GM12874 (cell line): ENCODE measurements at regions not wholly inside any gene's neighbourhood (a gene's known extent, or its start where the extent isn't known, plus 50 kb on each side); places are given as distances from the start of the nearest gene placed in this dataset.

Experiments
- TF ChIP-seq, protein P1 (sequence below): IDR thresholded peaks from 2 replicates; pipeline ENCODE4 v1.5.1; 2011; ENCODE audit warnings: low read depth, mild to moderate bottlenecking, control low read depth, low read length, moderate library complexity; ENCODE audit not compliant: insufficient read depth

DNA sequence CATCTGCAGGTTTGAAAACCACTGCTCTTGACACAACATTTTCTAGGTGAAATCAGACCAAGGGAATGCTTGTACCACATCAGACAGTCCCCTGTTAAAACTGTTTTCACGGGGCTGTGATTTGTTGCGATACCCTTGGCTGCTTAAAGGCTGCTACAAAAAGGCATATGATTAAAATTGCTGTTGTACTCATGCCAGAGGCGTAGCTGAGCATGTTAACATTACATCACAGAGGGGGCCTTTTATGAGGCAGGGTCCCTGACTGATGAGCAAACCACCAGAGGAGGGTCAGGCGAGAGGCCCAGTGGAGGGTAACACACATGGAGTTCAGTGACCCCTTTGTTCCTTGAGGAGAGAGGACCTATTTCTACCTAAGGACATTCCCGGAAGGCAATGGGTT is 70.4 kb upstream of the CDYL start:
- TF ChIP-seq, protein P1, sequence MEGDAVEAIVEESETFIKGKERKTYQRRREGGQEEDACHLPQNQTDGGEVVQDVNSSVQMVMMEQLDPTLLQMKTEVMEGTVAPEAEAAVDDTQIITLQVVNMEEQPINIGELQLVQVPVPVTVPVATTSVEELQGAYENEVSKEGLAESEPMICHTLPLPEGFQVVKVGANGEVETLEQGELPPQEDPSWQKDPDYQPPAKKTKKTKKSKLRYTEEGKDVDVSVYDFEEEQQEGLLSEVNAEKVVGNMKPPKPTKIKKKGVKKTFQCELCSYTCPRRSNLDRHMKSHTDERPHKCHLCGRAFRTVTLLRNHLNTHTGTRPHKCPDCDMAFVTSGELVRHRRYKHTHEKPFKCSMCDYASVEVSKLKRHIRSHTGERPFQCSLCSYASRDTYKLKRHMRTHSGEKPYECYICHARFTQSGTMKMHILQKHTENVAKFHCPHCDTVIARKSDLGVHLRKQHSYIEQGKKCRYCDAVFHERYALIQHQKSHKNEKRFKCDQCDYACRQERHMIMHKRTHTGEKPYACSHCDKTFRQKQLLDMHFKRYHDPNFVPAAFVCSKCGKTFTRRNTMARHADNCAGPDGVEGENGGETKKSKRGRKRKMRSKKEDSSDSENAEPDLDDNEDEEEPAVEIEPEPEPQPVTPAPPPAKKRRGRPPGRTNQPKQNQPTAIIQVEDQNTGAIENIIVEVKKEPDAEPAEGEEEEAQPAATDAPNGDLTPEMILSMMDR = no peak

DNA sequence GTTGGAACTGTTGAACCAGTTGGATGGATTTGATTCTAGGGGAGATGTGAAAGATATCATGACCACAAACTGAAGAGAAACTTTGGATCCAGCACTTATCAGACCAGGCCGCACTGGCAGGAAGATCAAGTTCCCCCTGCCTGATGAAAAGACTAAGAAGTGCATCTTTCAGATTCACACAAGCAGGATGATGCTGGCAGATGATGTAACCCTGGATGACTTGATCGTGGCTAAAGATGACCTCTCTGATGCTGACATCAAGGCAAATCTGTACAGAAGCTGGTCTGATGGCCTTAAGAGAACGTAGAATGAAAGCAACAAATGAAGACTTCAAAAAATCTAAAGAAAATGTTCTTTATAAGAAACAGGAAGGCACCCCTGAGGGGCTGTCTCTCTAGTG is 72.8 kb upstream of the CDYL start:
- TF ChIP-seq, protein P1 = no peak

DNA sequence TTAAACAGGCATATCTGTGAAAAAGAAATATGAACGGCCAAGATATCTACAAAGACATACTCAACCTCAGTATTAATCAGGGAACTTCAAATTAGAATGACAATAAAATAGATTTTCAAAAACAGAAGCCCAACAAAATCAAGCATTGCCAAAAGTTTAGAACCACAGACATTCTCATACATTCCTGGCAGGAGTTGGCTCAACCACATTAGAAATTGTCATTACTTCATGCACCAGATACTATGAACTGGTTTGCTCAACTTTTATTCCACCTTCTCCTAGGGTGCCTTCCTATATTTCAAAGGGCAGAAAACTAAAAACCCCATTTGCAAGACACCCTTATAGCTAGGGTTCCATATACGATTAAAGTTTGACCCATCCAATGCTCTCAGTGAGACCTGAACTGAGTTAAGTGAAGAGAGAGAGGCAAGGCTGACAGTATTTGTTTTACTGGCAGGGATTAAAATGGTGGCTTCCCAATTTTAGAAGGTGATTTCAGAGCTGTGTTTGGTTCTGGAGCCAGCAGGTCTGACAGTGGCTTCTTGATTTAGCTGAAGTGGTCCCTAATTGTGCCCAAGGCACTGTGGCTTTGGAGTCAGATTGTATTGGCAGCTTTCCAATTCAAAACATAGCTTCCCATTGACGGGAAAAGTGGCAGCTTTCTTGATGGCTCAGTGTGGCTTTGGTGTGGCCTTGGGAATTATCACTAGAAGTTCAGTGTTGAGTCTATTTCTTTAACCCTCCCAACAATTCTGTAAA is 77.1 kb upstream of the CDYL start:
- TF ChIP-seq, protein P1 = no peak

DNA sequence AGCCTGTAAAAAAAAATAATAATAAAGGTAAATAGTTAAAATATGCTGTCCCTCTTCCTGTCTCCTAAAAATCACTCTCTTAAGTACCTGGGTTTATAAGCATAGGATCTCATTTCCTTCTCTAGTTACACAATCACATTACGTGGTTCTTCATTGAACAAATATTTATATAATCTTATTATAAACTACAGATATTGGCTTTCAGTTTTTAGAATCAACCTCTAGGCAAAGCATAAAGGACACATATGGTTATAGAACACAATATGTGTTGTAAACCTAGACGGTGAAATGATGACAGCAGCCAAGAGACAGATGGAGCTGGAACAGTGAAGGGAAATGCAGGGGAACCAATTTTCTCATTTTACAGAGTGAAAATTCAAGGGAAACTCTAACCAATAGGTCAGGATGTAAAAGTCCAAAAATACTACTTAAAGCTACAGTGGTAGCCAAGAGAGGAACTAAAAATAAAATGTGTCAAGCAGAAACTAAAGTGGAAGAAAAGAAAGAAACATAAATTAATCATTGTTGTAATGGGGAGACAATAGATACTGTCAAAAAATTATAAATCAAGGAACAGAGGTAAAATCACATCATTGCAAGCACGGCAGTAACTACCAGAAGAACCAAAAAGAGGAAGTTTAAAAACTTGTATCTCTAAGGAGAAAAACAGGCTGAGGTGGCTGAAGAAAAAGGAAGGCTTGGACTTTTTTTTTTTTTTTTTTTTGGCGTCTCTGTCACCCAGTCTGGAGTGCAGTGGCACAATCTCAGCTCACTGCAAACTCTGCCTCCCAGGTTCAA is 82.8 kb upstream of the CDYL start:
- TF ChIP-seq, protein P1 = no peak

DNA sequence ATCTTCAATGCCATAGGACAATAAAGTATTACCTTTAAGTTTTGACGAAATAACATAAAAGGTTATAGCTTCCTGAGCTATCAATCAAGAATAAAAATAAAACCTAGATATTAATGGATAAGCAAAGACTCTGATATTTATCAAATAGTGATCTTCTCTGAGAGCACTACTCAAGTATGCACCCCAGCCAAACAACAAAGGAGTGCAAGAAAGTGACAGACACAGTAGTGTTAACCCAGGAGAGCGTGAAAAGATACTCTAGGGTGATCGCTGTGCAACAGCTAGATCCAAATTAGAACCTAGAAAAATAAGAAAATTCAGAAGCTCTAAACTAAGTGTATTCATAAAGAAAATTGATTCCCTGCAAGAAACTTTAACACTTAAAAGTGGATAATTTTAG is 83.5 kb upstream of the CDYL start:
- TF ChIP-seq, protein P1 = no peak

DNA sequence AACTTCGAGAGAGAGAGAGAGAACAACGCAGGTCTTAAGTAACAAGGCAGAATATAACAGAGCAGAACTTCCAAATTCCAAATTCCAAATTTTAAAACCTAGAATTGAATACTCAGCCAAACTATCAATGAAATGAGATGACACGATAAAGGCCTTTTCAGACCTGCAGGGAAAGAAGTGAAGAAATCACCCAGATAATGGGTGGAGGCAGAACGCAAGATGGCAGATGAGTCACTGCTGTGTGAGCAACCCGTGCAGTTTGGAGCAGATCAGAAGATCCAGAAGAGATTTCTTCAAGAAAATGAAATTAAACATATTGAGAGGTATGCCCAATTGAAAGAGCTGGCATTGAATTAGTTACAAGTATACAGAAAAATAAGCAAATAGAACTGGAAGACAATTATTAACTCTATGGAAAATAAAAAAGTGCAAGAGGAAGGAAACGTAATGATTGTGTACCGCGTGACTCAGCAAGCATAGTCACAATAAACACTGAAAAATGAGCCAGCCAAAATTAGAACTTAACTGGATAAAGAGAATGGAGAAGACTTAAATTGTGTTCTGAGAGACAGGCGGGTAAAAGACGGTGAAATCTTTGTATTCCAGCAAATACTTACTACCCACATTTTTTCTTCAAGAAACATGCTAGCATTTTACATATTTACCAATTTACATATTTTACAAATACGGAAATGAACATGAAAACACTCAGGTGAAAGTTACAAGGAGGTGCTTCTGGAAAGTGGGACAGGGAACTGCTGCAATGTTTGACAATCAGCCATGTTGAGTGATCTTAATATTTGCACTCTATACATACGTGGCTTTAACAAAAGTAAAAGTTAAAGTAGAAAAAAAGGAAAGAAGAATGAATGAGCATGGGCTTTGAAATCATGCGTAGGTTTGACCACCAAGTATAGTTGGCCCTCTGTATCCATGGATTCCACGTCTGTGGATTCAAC is 87.9 kb upstream of the CDYL start:
- TF ChIP-seq, protein P1 = no peak

DNA sequence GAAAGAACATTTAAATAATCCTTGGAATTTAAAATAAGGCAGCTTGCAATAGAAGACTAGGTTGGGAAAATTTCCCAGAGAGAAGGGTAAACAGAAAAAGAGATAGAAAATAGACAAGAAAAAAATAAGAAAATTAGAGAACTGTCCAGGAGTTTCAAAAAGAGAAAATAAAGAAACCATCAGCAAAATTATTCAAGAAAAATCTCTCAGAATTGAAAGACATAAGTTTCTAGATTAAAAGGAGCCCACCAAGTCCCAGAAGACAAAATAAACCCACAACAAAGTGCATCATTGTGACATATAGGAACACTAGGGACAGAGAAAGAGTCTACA is 88.6 kb upstream of the CDYL start:
- TF ChIP-seq, protein P1 = no peak
